ELF-1 (cell line): ENCODE measurements at regions not wholly inside any gene's neighbourhood (a gene's known extent, or its start where the extent isn't known, plus 50 kb on each side); places are given as distances from the start of the nearest gene placed in this dataset.

ENCODE experiments used
- DNase-seq: peaks from one replicate; pipeline ENCODE4 v3.0.0-alpha.2; 2016; ENCODE audit warnings: low read depth, low spot score

- DNase-seq = peak; percentile 23
Measured at GRCh38 chr5:106258591-106259125, 1412.1 kb downstream of the EFNA5 start.

- DNase-seq = peak; percentile 85
Measured at GRCh38 chr5:106254784-106255183, 1416.0 kb downstream of the EFNA5 start.

- peak; percentile 29 for DNase-seq
Measured at GRCh38 chr5:106246044-106246745, 1424.5 kb downstream of the EFNA5 start.

DNA sequence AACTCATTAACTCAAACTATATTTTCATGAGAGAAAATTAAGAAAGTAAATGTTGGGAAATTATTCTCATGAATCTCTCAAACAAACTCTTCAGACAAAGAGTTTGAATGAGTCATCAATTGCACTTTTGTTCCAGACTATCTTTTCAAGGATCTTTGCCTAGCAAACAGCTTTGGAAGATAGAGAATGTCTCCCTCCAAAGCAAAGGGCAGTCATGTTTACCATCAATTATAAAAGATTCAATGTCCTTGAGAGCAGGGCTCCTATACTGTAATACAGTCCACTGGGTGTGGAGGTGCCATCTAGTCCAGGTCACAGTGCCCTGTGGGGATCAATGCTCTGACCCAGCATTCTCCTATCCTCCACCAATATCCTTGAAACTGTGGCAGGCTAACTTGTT lies 1429.3 kb downstream of the EFNA5 start:
- no peak for DNase-seq

- DNase-seq = no peak
Measured at GRCh38 chr5:106205916-106206571, 1464.7 kb downstream of the EFNA5 start.

GRCh38 chr5:106202035-106202434 lies 1468.7 kb downstream of the EFNA5 start:
- no peak for DNase-seq

- no peak for DNase-seq
Measured at GRCh38 chr5:106200971-106201370, 1469.8 kb downstream of the EFNA5 start.

- DNase-seq = no peak
Measured at GRCh38 chr5:106195679-106196474, 1474.9 kb downstream of the EFNA5 start.

GRCh38 chr5:106189121-106189809 lies 1481.5 kb downstream of the EFNA5 start:
- DNase-seq = no peak

- no peak for DNase-seq
Measured at GRCh38 chr5:106185661-106186081, 1485.1 kb downstream of the EFNA5 start.

- DNase-seq = no peak
Measured at GRCh38 chr5:106174903-106175302, 1495.8 kb downstream of the EFNA5 start.

GRCh38 chr5:106172681-106173532 lies 1497.8 kb downstream of the EFNA5 start:
- DNase-seq = no peak

DNA sequence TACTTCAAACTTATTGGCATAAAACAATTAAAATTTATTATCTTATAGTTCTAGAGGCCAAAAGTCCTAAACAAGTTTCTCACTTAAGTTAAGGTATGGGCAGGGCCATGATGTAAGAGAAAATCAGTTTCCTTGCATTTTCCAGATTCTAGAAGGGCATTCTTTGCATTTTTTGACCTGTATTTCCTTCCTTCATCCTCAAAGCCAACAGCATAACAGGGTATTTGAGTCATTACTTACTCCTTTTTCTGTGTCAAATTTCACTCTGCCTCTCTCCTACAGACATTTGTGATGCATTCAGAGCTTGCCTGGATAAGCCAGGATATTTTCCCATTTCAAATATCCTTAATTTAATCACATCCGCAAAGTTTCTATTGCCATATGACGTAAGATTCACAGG lies 1499.0 kb downstream of the EFNA5 start:
- DNase-seq = no peak

DNA sequence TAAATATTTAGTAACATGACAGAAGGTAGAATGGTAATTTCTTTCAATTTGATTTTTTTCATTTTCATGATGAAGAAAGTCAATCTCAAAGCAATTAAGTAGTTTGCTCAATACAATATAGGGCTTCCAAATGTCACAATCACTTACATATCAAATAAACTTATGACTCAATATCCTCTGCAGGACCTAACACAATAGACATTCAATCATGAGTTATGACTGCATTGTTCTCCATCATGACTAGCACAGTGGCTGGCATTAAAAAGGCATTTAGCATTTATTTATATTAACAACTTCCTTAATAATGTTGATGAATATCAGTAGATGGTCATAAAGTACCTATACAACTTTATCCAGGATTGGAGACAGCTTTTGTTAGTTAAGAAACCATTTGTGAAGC lies 1499.6 kb downstream of the EFNA5 start:
- no peak for DNase-seq

- no peak for DNase-seq
Measured at GRCh38 chr5:106167766-106168165, 1503.0 kb downstream of the EFNA5 start.

DNA sequence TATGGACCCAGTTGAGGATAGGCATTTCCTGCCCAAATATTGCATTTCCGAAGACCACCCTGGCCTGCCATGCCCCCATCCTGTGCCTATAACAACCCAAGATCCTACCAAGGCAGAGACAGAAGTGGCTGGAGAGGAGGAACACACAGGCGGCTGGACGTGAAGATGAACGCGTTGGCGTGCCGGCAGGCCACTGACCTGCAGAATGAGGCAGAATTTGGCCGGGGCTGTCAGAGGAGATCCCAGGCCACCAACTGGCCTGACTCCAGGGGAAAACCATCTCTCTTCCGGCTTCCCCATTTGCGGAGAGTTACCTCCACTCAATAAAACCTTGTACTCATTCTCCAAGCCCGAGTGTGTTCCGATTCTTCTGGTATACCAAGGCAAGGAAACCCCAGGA lies 1507.5 kb downstream of the EFNA5 start:
- no peak for DNase-seq

DNA sequence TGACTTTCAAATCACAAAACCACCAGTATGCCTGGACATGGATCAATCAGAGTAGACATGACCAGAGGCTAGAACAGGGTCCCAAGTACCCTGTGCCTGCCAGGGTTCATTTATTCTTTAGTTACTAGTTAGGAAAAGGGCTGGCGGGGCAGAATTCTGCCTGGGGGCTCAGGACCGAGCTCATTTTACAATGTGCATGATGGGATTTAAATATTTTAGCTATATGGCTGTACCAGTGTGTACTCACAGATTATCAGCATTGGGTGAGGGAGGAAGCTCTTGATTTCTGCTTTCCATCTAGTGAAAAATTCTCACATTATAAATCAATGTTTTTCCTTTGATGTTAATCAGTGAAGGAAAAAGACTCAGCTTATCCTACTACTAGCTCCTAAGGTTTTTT lies 1511.1 kb downstream of the EFNA5 start:
- peak; percentile 4 for DNase-seq

DNA sequence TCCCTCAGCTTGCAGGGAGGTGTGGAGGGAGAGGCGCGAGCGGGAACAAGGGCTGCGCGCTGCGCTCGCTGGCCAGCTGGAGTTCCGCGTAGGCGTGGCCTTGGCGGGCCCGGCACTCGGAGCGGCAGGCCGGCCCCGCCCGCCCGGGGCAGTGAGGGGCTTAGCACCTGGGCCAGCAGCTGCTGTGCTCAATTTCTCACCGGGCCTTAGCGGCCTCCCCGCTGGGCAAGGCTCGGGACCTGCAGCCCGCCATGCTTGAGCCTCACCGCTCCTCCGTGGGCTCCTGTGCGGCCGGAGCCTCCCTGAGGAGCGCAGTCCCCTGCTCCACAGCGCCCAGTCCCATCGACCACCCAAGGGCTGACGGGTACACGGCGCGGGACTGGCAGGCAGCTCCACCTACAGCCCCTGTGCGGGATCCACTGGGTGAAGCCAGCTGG lies 1516.4 kb downstream of the EFNA5 start:
- DNase-seq = peak; percentile 93

GRCh38 chr5:106152569-106152968 lies 1518.2 kb downstream of the EFNA5 start:
- DNase-seq = no peak

DNA sequence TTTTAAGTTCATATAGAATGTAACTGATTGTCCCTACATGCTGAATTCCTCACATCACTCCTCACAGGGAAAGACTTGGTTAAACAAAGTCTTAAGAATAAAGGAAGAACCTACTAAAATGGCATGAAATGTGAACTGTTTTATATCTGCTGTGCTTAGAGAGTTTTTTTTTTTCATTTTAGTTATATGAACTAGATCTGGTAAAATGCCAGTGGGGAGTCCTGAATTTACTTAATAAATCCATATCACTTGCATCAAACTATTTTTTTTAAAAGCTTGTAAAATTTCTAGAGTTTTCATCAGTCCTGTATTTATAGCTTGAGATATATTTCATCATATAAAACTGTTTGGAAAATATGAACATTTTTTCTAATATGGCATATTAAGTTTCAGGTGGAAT lies 1528.6 kb downstream of the EFNA5 start:
- DNase-seq = no peak

- no peak for DNase-seq
Measured at GRCh38 chr5:106140101-106140500, 1530.6 kb downstream of the EFNA5 start.
